ENCODE measurements at regions not wholly inside any gene's neighbourhood (a gene's known extent, or its start where the extent isn't known, plus 50 kb on each side); places are given as distances from the start of the nearest gene placed in this dataset.

- TF ChIP-seq POLR2AphosphoS5 (IDR thresholded peaks at IDR 0.05; ENCODE audit: low read depth, low read length) (no peak), REST (IDR thresholded peaks at IDR 0.05; ENCODE audit: insufficient read depth in 1 of 2, low read depth in 2 of 2, low read length in 1 of 2) (no peak), SIN3A (IDR thresholded peaks at IDR 0.05; ENCODE audit: borderline replicate concordance, insufficient read depth, low read depth, low read length) (no peak)
These were observed 191.1 kb upstream of the RASGRP1 start for GRCh38 chr15:38755718-38756117.

Data from Panc1 (cell line).